GM21786 (cell line): ENCODE measurements at regions not wholly inside any gene's neighbourhood (a gene's known extent, or its start where the extent isn't known, plus 50 kb on each side); places are given as distances from the start of the nearest gene placed in this dataset.
"Not testable (repeated sequence)": the region's sequence is repeated elsewhere in the genome, so short reads cannot be mapped to it uniquely, and the experiment has no call there.

Experiments
- ATAC-seq: cut with Tn5 transposase; IDR thresholded peaks from one replicate; pipeline ENCODE4 v1.9.1; 2021; ENCODE audit not compliant: unreplicated experiment

GRCh38 chr10:9416331-9416730 lies 1361.8 kb downstream of the GATA3 start:
- ATAC-seq: no peak

- no peak for ATAC-seq
Measured at GRCh38 chr10:9419757-9420156, 1365.3 kb downstream of the GATA3 start.

DNA sequence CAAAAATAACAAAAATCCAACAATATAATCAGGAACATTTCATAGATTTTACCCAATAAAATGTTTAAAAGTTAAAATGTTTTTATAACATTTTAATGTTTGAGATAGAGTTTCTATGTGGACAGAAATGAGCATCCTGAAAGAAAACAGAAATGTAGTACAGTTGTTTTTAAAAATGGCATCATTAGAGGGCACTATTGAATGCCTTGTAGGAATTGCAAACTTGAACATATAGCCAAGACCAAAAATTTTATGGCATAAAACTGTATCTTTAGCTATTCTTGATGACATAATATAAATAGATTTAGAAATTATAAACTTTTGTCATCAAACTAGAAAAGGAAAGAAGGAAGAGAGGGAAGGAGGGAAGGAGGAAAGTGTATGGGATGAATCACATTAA lies 1372.7 kb downstream of the GATA3 start:
- no peak for ATAC-seq

- no peak for ATAC-seq
Measured at GRCh38 chr10:9437131-9437530, 1382.6 kb downstream of the GATA3 start.

DNA sequence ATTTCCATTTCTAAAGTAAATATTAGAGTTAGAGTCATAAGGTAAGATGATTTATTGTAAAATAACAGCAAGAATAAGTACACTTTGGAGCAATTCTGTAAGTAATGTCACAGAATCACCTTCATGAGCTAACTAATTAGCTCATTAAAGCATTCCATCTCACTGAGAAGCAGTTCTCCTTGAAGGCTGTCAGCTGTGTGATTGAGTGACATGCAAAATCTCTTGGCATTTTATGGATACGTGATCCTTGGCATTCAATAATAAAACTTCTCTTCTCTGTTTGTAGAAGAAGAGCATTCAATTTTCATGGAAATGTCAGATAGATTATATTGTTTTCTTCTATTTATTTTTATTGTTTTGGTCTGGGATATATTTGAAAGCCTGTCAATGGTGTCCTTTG lies 1389.3 kb downstream of the GATA3 start:
- no peak for ATAC-seq

DNA sequence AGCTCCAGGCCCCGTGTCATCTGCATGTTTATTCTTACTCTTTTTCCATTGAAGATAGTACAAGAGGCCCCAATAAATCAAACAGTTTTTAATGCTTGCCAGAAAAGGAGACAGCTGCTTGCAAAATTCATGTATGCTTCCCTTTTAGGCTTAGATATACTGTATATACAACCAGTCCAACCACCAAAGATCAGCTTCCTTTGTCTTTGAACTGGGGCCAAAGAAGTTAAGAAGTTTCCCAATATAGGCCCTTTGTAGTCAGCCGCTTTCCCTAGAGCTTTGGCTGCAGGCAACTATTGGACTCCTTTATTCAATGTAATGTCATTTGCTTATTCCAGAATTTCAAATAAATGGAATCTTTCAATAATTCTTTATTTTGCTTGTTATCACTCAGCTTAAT lies 1395.0 kb downstream of the GATA3 start:
- ATAC-seq: no peak

DNA sequence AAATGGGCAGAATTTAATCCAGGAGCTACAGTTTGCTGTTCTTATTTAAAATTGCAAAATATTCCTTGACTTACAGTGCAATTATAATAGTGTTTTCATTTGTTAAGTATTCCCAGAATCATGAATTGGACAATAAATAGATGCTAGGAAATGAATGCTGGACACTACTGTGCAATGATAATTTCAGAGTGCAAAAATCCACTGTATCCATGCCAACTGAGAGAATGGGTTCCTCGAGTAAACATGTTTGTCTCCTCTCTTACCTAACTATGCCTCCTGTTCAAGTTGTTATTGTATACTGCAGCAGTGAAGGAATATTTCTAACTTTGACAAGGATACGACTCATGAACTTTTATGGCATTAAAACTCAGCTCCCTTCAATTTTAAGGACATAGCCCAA lies 1396.3 kb downstream of the GATA3 start:
- ATAC-seq: no peak

DNA sequence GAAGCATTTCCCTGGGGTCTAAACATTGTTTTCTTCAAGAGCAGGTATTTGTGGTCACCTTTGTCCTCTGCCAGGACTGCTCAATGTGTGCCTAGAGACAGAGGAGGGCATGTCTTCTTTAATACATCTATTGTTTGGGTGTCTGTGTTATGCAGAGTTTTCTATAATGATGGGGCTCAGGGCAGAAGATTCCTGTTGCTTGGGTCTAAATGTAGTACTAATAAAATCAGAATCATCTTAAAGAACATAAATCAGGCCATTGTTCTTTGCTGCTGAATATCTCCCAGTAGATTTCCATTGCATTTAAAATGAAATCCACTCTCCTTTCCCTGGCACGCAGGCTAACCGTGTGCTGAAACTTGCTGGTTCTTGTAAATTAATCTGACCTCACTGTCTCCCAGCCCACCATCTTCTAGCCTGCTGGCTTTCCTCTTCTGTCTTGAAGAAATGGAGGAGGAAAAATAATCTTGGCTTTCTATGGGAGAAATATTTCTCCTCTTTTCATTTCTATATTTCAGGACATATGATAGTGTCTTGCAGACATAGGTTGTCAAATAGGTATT lies 1396.8 kb downstream of the GATA3 start:
- ATAC-seq: no peak

- ATAC-seq: no peak
Measured at GRCh38 chr10:9452056-9452455, 1397.6 kb downstream of the GATA3 start.

GRCh38 chr10:9453871-9454270 lies 1399.4 kb downstream of the GATA3 start:
- not testable (repeated sequence) for ATAC-seq

GRCh38 chr10:9469663-9470205 lies 1415.2 kb downstream of the GATA3 start:
- ATAC-seq: no peak

DNA sequence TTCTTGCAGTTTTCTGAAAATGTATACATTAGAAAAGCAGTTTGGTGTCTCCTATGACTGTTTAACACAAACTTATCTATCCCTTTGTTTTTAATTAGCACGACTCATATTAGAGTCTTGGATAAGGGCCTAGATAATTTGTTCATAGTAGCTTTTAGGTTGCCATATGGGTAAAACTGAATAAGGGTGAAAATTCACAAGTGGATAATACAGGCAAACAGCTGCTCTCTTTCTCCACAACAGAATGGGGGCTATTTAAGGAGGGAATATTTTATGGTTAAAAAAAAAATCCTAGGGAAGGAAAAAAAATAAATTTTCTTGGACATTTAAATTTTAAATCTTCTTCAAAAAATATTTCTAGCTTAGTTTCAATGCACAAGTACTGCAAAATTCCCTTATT lies 1416.1 kb downstream of the GATA3 start:
- ATAC-seq: no peak

DNA sequence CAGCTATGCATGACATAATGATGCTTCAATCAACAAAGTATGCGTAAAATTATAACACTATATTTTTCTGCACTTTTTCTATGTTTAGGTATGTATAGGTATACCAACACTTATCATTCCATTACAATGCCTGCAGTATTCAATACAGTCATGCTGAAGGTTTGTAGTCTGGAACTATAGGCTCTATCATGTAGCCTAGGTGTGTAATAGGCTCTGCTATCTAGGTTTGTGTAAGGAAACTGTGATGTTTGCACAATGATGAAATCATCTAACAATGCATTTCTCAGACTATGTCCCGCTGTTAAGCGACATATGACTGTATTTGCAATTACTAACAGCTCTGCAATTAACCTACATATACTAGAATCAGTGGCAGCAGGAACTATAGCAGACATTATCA lies 1447.5 kb downstream of the GATA3 start:
- ATAC-seq: no peak

DNA sequence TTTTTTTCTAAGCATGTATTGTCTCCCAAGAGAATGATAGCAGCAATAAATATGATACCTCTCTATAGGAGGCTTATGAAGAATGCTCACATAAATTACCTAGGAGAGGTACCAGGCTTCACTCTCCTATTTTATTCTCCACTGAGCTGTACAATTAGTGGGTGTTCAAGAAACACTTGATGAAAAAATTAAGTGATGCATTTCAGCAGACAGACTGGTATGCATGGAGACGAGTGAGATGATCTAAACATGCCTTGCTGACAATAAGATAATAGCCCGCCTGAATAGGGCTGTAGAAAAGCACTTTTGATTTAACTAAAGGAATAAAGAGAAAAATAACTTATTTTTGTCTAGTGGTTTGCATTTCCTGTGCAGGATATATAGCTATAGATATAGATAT lies 1449.7 kb downstream of the GATA3 start:
- ATAC-seq: no peak

- ATAC-seq: no peak
Measured at GRCh38 chr10:9505546-9505945, 1451.1 kb downstream of the GATA3 start.

- ATAC-seq: no peak
Measured at GRCh38 chr10:9508606-9509005, 1454.1 kb downstream of the GATA3 start.

DNA sequence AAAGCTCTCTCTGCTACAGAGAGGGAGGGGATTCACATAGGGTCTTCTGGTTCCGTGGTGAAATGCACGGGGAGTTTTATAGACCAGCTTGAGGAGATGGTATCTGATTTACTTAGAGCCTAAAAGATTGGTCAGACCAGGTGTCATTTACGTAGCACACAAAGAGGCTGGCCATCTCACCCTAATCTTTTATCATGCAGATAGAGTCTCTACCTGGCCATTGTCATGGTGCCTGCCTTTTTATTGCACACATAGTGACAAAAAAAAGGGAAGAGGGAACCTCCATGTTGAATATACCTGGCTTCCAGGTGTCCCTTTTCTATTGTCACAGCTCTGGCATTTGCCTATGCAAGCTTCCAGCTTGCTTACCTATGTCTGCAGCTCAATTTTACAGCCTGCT lies 1456.1 kb downstream of the GATA3 start:
- ATAC-seq: no peak

GRCh38 chr10:9515922-9516321 lies 1461.4 kb downstream of the GATA3 start:
- no peak for ATAC-seq

DNA sequence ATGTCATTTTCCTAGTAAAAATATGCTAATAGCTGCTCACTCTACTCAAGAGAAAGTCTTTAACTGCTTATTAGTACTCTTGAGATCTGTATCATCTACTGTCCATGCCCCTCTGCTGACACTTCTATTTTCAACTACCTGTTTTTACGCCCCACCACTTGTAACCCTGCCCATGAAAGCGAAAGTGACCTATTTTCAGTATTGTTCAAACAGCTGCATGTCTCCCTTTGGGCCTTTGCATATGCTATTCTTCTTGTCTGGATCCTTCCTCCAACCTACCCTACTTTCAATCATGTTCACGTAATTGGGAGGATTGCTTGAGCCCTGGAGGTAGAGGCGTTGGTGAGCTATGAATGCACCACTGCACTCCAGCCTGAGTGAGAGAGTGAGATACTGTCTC lies 1481.3 kb downstream of the GATA3 start:
- peak; percentile 88 for ATAC-seq

DNA sequence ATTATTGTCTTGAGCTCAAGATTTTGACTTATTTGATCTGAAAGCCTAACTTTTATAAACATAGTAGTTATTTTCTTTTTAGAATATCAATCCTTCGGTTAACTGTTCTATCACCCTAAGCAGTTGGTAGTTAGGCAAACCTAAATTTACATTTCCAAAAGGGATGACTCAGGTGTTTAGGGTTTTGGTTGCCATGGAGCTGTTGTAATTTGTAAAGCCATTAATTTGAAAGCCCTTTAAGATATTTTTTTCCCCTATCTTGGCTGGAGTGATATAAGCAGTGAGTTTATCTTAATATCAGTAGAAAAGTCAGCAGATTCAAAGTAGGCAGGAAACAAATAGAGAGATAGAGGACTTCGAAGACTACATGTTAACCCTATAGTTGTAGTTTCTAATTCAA lies 1472.6 kb upstream of the CELF2 start:
- ATAC-seq: no peak

DNA sequence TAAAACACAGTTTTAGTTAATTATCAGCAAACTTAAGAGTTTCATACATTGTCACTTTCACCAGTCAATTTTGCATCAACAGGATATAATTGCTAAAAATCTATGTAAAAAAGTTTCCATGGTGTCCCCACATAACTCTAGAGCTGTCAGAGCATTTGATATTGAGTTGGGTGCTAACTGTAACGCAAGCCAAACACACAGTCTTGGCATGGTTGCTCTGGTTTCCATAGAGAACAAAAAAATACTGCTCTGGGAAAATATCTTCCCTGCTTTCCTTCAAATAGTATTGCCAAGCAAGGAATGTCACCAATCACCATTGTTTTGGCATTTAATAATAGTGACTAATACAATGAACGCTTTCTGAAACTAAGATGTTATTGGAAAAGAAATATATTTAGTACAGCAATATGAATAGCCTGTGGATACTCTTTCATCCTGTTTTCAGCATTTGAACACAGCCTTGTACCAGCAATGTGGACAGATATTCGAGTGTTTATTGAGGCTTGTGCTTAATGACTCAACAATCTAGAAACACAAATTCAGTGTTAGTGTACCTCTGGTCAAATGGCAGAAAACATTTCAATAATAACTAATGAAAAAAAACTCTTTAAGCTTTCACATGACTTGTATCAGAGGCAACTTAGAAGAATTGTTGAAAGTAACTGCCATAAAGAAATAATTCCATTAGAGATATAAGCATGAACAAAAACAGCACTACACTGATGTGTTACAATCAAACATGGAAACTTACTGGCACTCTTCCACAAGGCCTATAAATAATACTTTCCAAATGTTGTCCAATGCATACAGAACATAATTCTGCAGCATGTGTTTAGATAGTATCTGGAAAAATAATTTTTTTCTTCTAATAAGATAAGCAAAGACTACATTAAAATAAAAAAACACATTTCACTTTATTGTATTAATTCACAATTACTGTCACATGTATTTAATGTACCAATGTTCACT lies 1469.5 kb upstream of the CELF2 start:
- ATAC-seq: no peak

- ATAC-seq: no peak
Measured at GRCh38 chr10:9550810-9551209, 1466.9 kb upstream of the CELF2 start.
